WERI-Rb-1 (cell line): ENCODE measurements at regions not wholly inside any gene's neighbourhood (a gene's known extent, or its start where the extent isn't known, plus 50 kb on each side); places are given as distances from the start of the nearest gene placed in this dataset.

Source experiments
- DNase-seq: peaks from one replicate; pipeline ENCODE4 v3.0.0-alpha.2; 2020
- H3K27ac ChIP-seq: fragments of 250-450 bp; sonication (Bioruptor Pico); 2 replicates; pipeline ENCODE4 v1.5.1; 2020; ENCODE audit warnings: mild to moderate bottlenecking, moderate library complexity
- H3K27me3 ChIP-seq: fragments of 250-450 bp; sonication (Bioruptor Pico); 2 replicates; pipeline ENCODE4 v1.5.1; 2021; ENCODE audit warnings: mild to moderate bottlenecking, low read depth, moderate library complexity; ENCODE audit not compliant: insufficient read depth, severe bottlenecking
- H3K36me3 ChIP-seq: fragments of 250-450 bp; sonication (Bioruptor Pico); 2 replicates; pipeline ENCODE4 v1.5.1; 2020; ENCODE audit warnings: mild to moderate bottlenecking, moderate library complexity
- H3K4me3 ChIP-seq: 2 replicates; pipeline ENCODE4 v1.5.1; 2011; ENCODE audit warnings: low read depth, mild to moderate bottlenecking, control low read depth, low read length
- H3K9me3 ChIP-seq: fragments of 250-450 bp; sonication (Bioruptor Pico); 2 replicates; pipeline ENCODE4 v1.5.1; 2021; ENCODE audit warnings: mild to moderate bottlenecking, moderate library complexity; ENCODE audit not compliant: severe bottlenecking
- CTCF ChIP-seq: IDR thresholded peaks from 2 replicates; pipeline ENCODE4 v1.5.1; 2011; ENCODE audit warnings: low read depth, mild to moderate bottlenecking, control low read depth, inconsistent platforms, low read length

GRCh38 chr1:234988155-234988517 is 140.5 kb downstream of the TOMM20 start:
- no peak overlapping the region for H3K4me3 ChIP-seq
- H3K9me3 ChIP-seq: no peaks in the 10 kb centered on the region
- H3K27ac ChIP-seq: no peak overlapping the region
- H3K36me3 ChIP-seq: no peaks in the 10 kb centered on the region
- no peaks in the 10 kb centered on the region for H3K27me3 ChIP-seq
- no peak for TF ChIP-seq CTCF
- DNase-seq: no peak

DNA sequence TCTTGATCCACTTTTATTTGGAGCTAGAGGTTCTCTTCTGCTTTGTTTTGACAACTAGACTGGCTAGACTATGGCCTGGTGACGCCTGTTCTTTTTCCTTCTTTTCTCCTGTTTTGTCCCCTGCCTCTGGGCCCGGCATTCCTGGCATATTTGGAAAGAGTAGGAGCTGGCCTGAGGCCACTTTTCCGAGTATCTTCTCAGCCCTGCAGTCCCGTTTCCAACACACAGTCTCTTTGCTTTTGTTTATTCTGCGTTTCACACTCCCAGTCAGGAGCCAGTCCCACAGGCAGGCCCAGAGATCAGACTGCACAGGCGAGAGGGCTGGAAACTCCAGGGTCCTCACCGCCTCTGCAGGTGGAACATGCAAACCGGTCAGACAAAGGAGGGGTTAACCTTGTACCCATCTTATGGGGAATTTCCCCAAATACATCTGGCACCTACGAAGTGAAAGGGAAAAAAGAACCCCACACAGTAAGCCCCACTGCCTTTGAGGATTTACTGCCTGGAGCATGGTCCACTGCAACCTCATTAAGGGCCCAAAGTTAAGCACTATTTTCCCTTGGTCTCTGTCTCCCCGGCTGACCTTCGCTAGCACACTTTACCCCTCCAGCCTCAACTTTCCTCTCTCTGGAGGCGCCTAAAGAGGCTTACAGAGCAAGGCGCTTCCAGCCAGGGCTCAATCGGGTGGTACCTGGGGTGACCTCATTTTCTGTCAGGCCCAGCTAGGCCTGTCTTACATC is 141.1 kb downstream of the TOMM20 start:
- no peak overlapping the region for H3K4me3 ChIP-seq
- DNase-seq: peak; percentile 96

DNA sequence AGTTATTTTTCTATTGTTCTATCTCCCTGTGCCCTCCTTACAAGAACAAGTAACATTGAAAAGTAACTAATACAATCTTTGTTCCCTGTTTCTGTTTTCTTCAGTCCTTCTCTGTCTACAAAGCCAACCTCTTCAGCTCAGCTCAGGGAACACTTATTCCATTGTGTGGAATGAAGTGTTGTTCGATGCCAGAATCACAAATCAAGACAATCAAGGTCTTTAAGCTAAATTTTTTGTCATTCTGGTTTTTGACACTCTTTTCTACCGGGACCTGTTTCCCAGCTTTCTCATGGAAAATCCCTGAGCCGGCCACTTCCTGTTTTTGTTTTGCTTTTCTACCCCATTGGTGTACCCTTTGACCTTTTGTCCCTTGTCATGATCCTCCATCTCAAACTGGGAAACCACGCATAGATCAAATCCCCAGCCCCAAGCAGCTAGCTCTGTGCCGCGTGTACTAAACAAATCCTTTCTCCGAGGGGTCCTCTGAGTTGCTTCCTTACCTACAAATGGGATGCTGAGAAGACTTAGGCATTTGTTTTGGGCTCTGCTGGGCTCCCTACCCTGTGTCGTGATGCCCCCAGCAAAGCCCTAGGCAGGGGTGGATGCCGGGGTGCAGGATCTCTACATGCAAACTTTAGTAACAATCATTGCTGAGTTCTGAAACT is 141.8 kb downstream of the TOMM20 start:
- no peak for DNase-seq
- no peak for TF ChIP-seq CTCF

More for the DNA sequence above, 141.1 kb downstream of the TOMM20 start:
- H3K27me3 ChIP-seq: no peaks in the 10 kb centered on the region
- no peaks in the 10 kb centered on the region for H3K9me3 ChIP-seq
- no peaks in the 10 kb centered on the region for H3K36me3 ChIP-seq
- TF ChIP-seq CTCF: no peak
- no peak overlapping the region for H3K27ac ChIP-seq

DNA sequence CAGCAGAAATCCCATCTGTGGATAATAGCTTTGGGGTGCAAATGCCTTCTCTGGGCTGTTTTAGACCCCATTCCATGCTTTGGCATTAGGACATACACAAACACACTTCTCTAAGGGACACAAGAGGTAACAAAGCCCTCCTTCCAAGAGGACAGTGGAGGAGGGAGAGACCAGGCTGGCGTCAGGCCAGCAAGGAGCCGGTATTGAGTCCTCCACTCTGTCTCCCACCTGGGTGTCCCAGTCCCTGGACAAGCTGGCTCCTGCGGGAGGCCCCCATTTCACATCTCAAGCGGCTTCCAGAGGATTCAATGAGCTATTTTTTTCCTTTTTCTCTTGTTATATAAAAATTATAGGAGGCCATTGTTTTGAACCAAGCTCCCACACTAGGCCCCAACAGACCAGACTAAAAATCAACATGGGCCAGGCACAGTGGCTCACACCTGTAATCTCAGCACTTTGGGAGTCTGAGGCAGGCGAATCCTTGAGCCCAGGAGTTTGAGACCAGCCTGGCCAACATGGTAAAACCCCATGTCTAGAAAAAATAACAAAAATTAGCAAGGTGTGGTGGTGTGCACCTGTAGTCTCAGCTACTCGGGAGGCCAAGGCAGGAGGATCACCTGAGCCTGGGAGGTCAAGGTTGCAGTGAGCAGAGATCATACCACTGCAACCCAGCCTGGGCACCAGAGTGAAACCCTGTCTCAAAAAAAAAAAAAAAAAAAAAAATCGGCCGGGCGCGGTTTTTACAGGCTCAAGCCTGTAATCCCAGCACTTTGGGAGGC is 142.9 kb downstream of the TOMM20 start:
- H3K36me3 ChIP-seq: no peaks in the 10 kb centered on the region

More for the DNA sequence above, 141.8 kb downstream of the TOMM20 start:
- Histone ChIP-seq H3K36me3 (no peaks in the 10 kb centered on the region), H3K4me3 (no peak overlapping the region), H3K27ac (no peak overlapping the region), H3K9me3 (no peaks in the 10 kb centered on the region), H3K27me3 (no peaks in the 10 kb centered on the region)

GRCh38 chr1:234985007-234985370 is 143.6 kb downstream of the TOMM20 start:
- H3K9me3 ChIP-seq: no peaks in the 10 kb centered on the region
- H3K36me3 ChIP-seq: no peaks in the 10 kb centered on the region
- no peak overlapping the region for H3K4me3 ChIP-seq
- no peaks in the 10 kb centered on the region for H3K27me3 ChIP-seq
- no peak for DNase-seq
- no peak overlapping the region for H3K27ac ChIP-seq
- TF ChIP-seq CTCF: no peak

More for the DNA sequence above, 142.9 kb downstream of the TOMM20 start:
- Histone ChIP-seq H3K4me3 (no peak overlapping the region), H3K27me3 (no peaks in the 10 kb centered on the region), H3K9me3 (no peaks in the 10 kb centered on the region), H3K27ac (no peak overlapping the region)
- no peak for DNase-seq
- no peak for TF ChIP-seq CTCF
